B cell (primary cell): ENCODE measurements at regions not wholly inside any gene's neighbourhood (a gene's known extent, or its start where the extent isn't known, plus 50 kb on each side); places are given as distances from the start of the nearest gene placed in this dataset.
"Not testable (repeated sequence)": the region's sequence is repeated elsewhere in the genome, so short reads cannot be mapped to it uniquely, and the experiment has no call there.

Source experiments
- CTCF ChIP-seq: fragments of 200-600 bp; IDR thresholded peaks from one replicate; pipeline ENCODE4 v1.8.0; 2022; ENCODE audit warnings: antibody characterized with exemption, mild to moderate bottlenecking
- EZH2 ChIP-seq: IDR thresholded peaks from 2 replicates; pipeline ENCODE4 v1.6.1; 2012; ENCODE audit warnings: borderline replicate concordance, low read depth, mild to moderate bottlenecking, moderate library complexity, low read length; ENCODE audit not compliant: insufficient read depth, poor library complexity, severe bottlenecking

GRCh38 chr5:2349768-2350167 lies 401.7 kb downstream of the IRX2 start:
- not testable (repeated sequence) for TF ChIP-seq CTCF, EZH2
